ENCODE measurements at regions not wholly inside any gene's neighbourhood (a gene's known extent, or its start where the extent isn't known, plus 50 kb on each side); places are given as distances from the start of the nearest gene placed in this dataset.
"Not testable (repeated sequence)": the region's sequence is repeated elsewhere in the genome, so short reads cannot be mapped to it uniquely, and the experiment has no call there.

DNA sequence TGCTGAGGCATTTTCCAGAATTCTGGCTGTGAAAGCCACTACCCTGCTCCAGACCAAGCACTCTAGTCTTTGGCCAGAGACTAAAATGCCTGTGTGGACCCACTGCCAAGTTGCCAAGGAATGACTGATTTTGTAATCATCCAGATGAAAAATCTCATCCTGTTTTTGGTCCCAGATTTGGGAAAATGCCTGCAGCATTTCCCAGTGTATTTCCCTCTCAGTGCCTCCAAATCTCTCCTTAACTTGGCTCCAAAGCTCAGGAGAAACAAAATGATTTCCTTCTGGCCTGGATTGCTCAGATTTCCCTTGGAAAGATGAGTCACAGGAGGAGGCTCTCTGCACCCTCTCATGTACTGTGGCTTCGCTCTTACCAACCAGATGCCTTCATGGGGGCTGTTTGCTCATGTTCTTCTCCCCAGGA, 335.2 kb upstream of the TARS1 start:
- no peak for ATAC-seq (ENCODE audit: poor library complexity)
- Histone ChIP-seq H3K27ac (ENCODE audit: low read depth in 1 of 2, low read length in 2 of 2) (no peak overlapping the region), H3K27me3 (ENCODE audit: control insufficient read depth in 1 of 2, insufficient read depth in 2 of 2, low read length in 2 of 2) (no peaks in the 10 kb centered on the region), H3K36me3 (ENCODE audit: insufficient read depth, low read length) (no peaks in the 10 kb centered on the region), H3K9me3 (ENCODE audit: control insufficient read depth in 1 of 2, insufficient read depth in 1 of 2, low read length in 2 of 2) (peaks cover 13 to 16% of the 10 kb centered on the region in 2 experiments), H3K4me1 (ENCODE audit: insufficient read depth, low read length) (no peaks in the 10 kb centered on the region), H3K4me3 (ENCODE audit: low read length) (no peak overlapping the region)
- Mint-ChIP-seq H3K4me3 (no peak overlapping the region), H3K36me3 (ENCODE audit: low read depth) (no peaks in the 10 kb centered on the region), H3K4me1 (ENCODE audit: low read depth) (no peaks in the 10 kb centered on the region), H3K9me3 (peaks cover 25% of the 10 kb centered on the region), H3K27me3 (no peaks in the 10 kb centered on the region), H3K27ac (no peak overlapping the region)
- DNase-seq = no peak
- intact Hi-C loops (cut with DNase I, micrococcal nuclease) = no loop called here
- TF ChIP-seq, protein P1, sequence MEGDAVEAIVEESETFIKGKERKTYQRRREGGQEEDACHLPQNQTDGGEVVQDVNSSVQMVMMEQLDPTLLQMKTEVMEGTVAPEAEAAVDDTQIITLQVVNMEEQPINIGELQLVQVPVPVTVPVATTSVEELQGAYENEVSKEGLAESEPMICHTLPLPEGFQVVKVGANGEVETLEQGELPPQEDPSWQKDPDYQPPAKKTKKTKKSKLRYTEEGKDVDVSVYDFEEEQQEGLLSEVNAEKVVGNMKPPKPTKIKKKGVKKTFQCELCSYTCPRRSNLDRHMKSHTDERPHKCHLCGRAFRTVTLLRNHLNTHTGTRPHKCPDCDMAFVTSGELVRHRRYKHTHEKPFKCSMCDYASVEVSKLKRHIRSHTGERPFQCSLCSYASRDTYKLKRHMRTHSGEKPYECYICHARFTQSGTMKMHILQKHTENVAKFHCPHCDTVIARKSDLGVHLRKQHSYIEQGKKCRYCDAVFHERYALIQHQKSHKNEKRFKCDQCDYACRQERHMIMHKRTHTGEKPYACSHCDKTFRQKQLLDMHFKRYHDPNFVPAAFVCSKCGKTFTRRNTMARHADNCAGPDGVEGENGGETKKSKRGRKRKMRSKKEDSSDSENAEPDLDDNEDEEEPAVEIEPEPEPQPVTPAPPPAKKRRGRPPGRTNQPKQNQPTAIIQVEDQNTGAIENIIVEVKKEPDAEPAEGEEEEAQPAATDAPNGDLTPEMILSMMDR (IDR thresholded peaks at IDR 0.05) = no peak
- CTCF ChIA-PET = no interaction called here
- POLR2A ChIA-PET = no interaction called here

DNA sequence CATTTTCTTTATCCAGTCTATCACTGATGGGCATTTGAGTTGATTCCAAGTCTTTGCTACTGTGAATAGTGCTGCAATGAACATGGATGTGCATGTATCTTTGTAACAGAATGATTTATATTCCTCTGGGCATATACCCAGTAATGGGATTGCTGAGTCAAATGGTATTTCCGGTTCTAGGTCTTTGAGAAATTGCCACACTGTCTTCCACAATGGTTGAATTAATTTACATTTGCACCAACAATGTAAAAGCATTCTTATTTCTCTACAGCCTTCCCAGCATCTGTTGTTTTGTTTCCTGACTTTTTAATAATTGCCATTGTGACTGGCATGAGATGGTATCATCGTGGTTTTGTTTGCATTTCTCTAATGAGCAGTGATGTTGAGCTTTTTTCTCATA, 330.3 kb upstream of the TARS1 start:
- H3K27ac ChIP-seq (ENCODE audit: low read depth in 1 of 2, low read length in 2 of 2); H3K27me3 ChIP-seq (ENCODE audit: control insufficient read depth in 1 of 2, insufficient read depth in 2 of 2, low read length in 2 of 2); H3K4me1 ChIP-seq (ENCODE audit: insufficient read depth, low read length); H3K27me3 Mint-ChIP-seq; POLR2A ChIA-PET; CTCF ChIA-PET; H3K36me3 ChIP-seq (ENCODE audit: insufficient read depth, low read length); DNase-seq; H3K4me3 ChIP-seq (ENCODE audit: low read length); ATAC-seq (ENCODE audit: poor library complexity); H3K27ac Mint-ChIP-seq; intact Hi-C loops (cut with DNase I, micrococcal nuclease); H3K4me3 Mint-ChIP-seq; H3K36me3 Mint-ChIP-seq (ENCODE audit: low read depth); H3K4me1 Mint-ChIP-seq (ENCODE audit: low read depth): not testable (repeated sequence)
- peaks cover 0 to 11% of the 10 kb centered on the region in 2 experiments for H3K9me3 ChIP-seq (ENCODE audit: control insufficient read depth in 1 of 2, insufficient read depth in 1 of 2, low read length in 2 of 2)
- peaks cover 21% of the 10 kb centered on the region for H3K9me3 Mint-ChIP-seq

DNA sequence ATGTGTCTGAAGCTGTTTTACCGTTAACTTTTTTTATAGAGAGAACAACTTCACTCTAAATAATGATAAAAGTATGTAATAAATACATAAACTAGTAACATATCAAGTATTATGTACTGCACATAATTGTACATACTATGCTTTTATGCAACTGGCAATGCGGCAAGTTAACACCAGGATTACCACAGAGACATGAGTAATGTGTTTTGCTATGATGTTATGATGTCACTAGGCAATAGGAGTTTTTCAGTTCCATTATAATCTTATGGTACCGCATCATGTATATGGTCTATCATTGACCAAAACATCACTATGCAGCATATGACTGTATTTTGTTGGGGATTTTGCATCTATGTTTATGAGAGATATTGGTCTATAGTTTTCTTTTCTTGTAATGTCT, 326.4 kb upstream of the TARS1 start:
- TF ChIP-seq, protein P1 (IDR thresholded peaks at IDR 0.05) = no peak
- Mint-ChIP-seq H3K27ac (no peak overlapping the region), H3K4me3 (no peak overlapping the region), H3K27me3 (no peaks in the 10 kb centered on the region), H3K36me3 (ENCODE audit: low read depth) (no peaks in the 10 kb centered on the region), H3K9me3 (peaks cover 18% of the 10 kb centered on the region), H3K4me1 (ENCODE audit: low read depth) (no peaks in the 10 kb centered on the region)
- DNase-seq (no peak), ATAC-seq (ENCODE audit: poor library complexity) (no peak)
- Histone ChIP-seq H3K4me3 (ENCODE audit: low read length) (no peak overlapping the region), H3K4me1 (ENCODE audit: insufficient read depth, low read length) (no peaks in the 10 kb centered on the region), H3K9me3 (ENCODE audit: control insufficient read depth in 1 of 2, insufficient read depth in 1 of 2, low read length in 2 of 2) (peaks cover 0 to 4% of the 10 kb centered on the region in 2 experiments), H3K36me3 (ENCODE audit: insufficient read depth, low read length) (no peaks in the 10 kb centered on the region), H3K27ac (ENCODE audit: low read depth in 1 of 2, low read length in 2 of 2) (no peak overlapping the region), H3K27me3 (ENCODE audit: control insufficient read depth in 1 of 2, insufficient read depth in 2 of 2, low read length in 2 of 2) (no peaks in the 10 kb centered on the region)
- intact Hi-C loops (cut with DNase I, micrococcal nuclease) = no loop called here
- ChIA-PET CTCF (no interaction called here), POLR2A (no interaction called here)

DNA sequence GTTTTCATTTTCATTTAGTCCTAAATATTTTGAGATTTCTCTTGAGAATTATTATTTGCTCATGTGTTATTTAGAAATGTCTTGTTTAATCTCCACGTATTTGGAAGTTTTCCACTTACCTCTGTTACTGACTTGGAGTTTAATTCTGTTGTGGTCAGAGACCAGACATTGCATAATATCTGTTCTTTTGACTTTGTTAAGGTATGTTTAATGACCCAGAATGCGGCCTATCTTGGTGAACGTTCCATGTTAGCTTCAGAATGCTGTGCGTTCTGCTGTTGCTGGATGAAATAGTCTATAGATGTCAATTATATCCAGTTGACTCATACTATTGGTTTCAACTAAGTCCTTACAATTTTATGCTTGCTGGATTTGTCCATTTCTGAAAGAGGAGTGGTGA, 325.3 kb upstream of the TARS1 start:
- ATAC-seq (ENCODE audit: poor library complexity) = no peak
- H3K27ac ChIP-seq (ENCODE audit: low read depth in 1 of 2, low read length in 2 of 2) = no peak overlapping the region
- peaks cover 0 to 4% of the 10 kb centered on the region in 2 experiments for H3K9me3 ChIP-seq (ENCODE audit: control insufficient read depth in 1 of 2, insufficient read depth in 1 of 2, low read length in 2 of 2)
- Mint-ChIP-seq H3K4me1 (ENCODE audit: low read depth) (no peaks in the 10 kb centered on the region), H3K27me3 (no peaks in the 10 kb centered on the region), H3K27ac (no peak overlapping the region), H3K9me3 (peaks cover 12% of the 10 kb centered on the region), H3K4me3 (no peak overlapping the region), H3K36me3 (ENCODE audit: low read depth) (no peaks in the 10 kb centered on the region)
- TF ChIP-seq, protein P1 (IDR thresholded peaks at IDR 0.05) = no peak
- no peak overlapping the region for H3K4me3 ChIP-seq (ENCODE audit: low read length)
- H3K27me3 ChIP-seq (ENCODE audit: control insufficient read depth in 1 of 2, insufficient read depth in 2 of 2, low read length in 2 of 2) = no peaks in the 10 kb centered on the region
- H3K4me1 ChIP-seq (ENCODE audit: insufficient read depth, low read length) = no peaks in the 10 kb centered on the region
- CTCF ChIA-PET = no interaction called here
- POLR2A ChIA-PET = no interaction called here
- no peaks in the 10 kb centered on the region for H3K36me3 ChIP-seq (ENCODE audit: insufficient read depth, low read length)
- DNase-seq = no peak
- intact Hi-C loops (cut with DNase I, micrococcal nuclease) = no loop called here
